Karpas-422 (cell line): ENCODE measurements at regions not wholly inside any gene's neighbourhood (a gene's known extent, or its start where the extent isn't known, plus 50 kb on each side); places are given as distances from the start of the nearest gene placed in this dataset.

ENCODE experiments used
- DNase-seq: peaks from one replicate; pipeline ENCODE4 v3.0.0-alpha.2; 2015
- H2AFZ ChIP-seq: fragments of 200-600 bp; sonication (generic); 2 replicates; pipeline ENCODE4 v1.6.1; 2014; ENCODE audit warnings: antibody characterized with exemption, low read length, mixed read lengths
- H3K27ac ChIP-seq: fragments of 200-600 bp; sonication (generic); 2 replicates; pipeline ENCODE4 v1.5.1; 2014; ENCODE audit warnings: mild to moderate bottlenecking, low read length, moderate library complexity
- H3K27me3 ChIP-seq: fragments of 200-600 bp; sonication (generic); 2 replicates; pipeline ENCODE4 v1.6.1; 2014; ENCODE audit warnings: low read length, mixed read lengths
- H3K36me3 ChIP-seq: fragments of 200-600 bp; sonication (generic); 2 replicates; pipeline ENCODE4 v1.6.1; 2014; ENCODE audit warnings: low read length, mixed read lengths; ENCODE audit not compliant: insufficient read depth
- H3K4me1 ChIP-seq: fragments of 200-600 bp; sonication (generic); 2 replicates; pipeline ENCODE4 v1.6.1; 2014; ENCODE audit warnings: mild to moderate bottlenecking, low read length, mixed read lengths
- H3K4me2 ChIP-seq: fragments of 200-600 bp; sonication (generic); 2 replicates; pipeline ENCODE4 v1.6.1; 2014; ENCODE audit warnings: low read length, low read depth, mild to moderate bottlenecking; ENCODE audit not compliant: poor library complexity, severe bottlenecking
- H3K4me3 ChIP-seq: fragments of 200-600 bp; sonication (generic); 2 replicates; pipeline ENCODE4 v1.5.1; 2014; ENCODE audit warnings: mild to moderate bottlenecking, antibody characterized with exemption, low read length, mixed read lengths
- H3K79me2 ChIP-seq: fragments of 200-600 bp; sonication (generic); 2 replicates; pipeline ENCODE4 v1.6.1; 2014; ENCODE audit warnings: mild to moderate bottlenecking, low read length, mixed read lengths
- H3K9ac ChIP-seq: fragments of 200-600 bp; sonication (generic); 2 replicates; pipeline ENCODE4 v1.6.0; 2014; ENCODE audit warnings: low read length
- H3K9me2 ChIP-seq: fragments of 200-600 bp; sonication (generic), shearing (Covaris generic); replicated peaks from 2 replicates; pipeline ENCODE4 v1.6.0; 2014; ENCODE audit warnings: mild to moderate bottlenecking, low read length, moderate library complexity; ENCODE audit not compliant: insufficient read depth
- H3K9me3 ChIP-seq: fragments of 300-700, 200-600 bp; sonication (generic); 2 replicates; pipeline ENCODE4 v1.6.1; 2014; ENCODE audit warnings: low read length, mixed read lengths
- H4K20me1 ChIP-seq: fragments of 200-600 bp; sonication (generic); 2 replicates; pipeline ENCODE4 v1.6.1; 2014; ENCODE audit warnings: mild to moderate bottlenecking, antibody characterized with exemption, low read length, low read depth; ENCODE audit not compliant: insufficient read depth

DNA sequence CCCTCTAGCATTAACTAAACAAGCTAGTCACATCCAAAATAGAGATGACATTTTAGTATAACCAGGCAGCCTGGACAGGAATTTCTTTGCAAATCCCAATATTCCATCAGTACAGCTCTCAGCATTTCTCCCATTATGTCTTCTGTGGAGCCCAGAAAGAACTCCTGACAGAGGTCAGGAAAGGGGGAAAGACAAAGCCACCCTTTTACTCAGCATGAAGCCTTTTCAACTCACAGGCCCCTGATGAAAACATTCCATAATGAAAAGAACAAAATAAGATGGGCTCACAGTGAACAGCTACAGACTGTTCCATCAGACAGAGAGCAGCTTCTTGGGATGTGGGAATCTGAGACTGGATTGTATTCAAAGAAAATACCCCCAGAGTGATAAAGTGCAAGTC lies 80.6 kb downstream of the TEX35 start:
- no peak overlapping the region for H3K4me2 ChIP-seq
- peaks cover 10% of the 10 kb centered on the region for H3K9me3 ChIP-seq
- H3K27me3 ChIP-seq: no peaks in the 10 kb centered on the region
- no peaks in the 10 kb centered on the region for H4K20me1 ChIP-seq
- H3K79me2 ChIP-seq: peaks cover 3% of the 10 kb centered on the region; the same call in 1 of the 2 replicates
- H3K4me3 ChIP-seq: no peak overlapping the region
- no peak for DNase-seq
- H3K36me3 ChIP-seq: peaks cover 15% of the 10 kb centered on the region; the same call in 1 of the 2 replicates
- H3K27ac ChIP-seq: peak overlapping the region; percentile 79
- H3K4me1 ChIP-seq: peaks cover 64% of the 10 kb centered on the region
- H2AFZ ChIP-seq: peak overlapping the region; percentile 10; the same call in 1 of the 2 replicates
- peak overlapping the region; percentile 25 for H3K9ac ChIP-seq
- no peaks in the 10 kb centered on the region for H3K9me2 ChIP-seq

DNA sequence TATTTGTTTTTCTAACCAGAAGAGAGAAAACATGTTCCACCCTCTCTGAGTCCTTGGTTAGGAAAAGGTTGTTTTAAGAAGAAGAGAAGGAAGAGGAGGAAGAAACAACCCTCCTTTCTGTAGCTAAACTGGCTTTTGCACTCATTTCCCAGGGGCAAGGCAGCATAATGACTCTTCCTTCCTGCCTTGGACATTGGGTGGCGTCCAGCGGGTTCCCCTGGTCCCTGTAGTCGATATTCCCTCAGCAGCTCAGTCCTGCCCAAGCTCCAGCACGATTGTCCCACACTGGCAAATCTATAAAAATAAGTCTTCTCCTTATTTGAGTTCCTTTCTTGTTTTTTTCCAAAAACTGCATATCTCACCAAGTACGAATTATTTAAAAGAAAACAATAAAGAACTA lies 81.2 kb downstream of the TEX35 start:
- peaks cover 64% of the 10 kb centered on the region for H3K4me1 ChIP-seq
- peak overlapping the region; percentile 38 for H3K4me2 ChIP-seq
- peak overlapping the region; percentile 79 for H3K27ac ChIP-seq

DNA sequence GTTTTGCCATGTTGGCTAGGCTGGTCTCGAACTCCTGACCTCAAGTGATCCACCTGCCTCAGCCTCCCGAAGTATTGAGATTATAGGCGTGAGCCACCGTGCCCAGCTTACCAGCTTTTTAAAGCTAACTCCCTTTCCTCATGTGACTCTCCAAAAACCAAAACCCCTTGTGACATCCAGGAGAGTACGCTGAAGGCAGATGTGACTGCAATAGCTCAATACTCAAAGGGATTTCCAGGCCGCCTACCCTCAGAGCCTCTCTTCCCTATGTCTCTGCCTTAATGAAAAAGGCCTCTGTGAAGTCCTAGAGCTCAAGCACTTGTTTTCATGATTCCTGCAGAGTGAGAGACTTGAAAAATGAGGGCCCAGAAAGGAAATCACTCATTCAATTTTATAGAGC lies 82.6 kb downstream of the TEX35 start:
- Histone ChIP-seq H4K20me1 (no peaks in the 10 kb centered on the region), H3K9ac (no peak overlapping the region; the same call in 1 of the 2 replicates), H3K9me3 (peaks cover 10% of the 10 kb centered on the region), H3K27me3 (no peaks in the 10 kb centered on the region), H3K4me3 (no peak overlapping the region), H3K27ac (peak overlapping the region; percentile 79), H3K4me1 (peaks cover 66% of the 10 kb centered on the region), H2AFZ (no peak overlapping the region), H3K79me2 (peaks cover 2% of the 10 kb centered on the region; the same call in 1 of the 2 replicates), H3K36me3 (peaks cover 11% of the 10 kb centered on the region; the same call in 1 of the 2 replicates), H3K9me2 (no peaks in the 10 kb centered on the region), H3K4me2 (peak overlapping the region; percentile 4)
- DNase-seq: no peak

More for the DNA sequence above, 81.2 kb downstream of the TEX35 start:
- no peaks in the 10 kb centered on the region for H3K9me2 ChIP-seq
- no peak for DNase-seq
- no peaks in the 10 kb centered on the region for H3K27me3 ChIP-seq
- no peak overlapping the region for H2AFZ ChIP-seq
- no peaks in the 10 kb centered on the region for H4K20me1 ChIP-seq
- H3K9me3 ChIP-seq: peaks cover 10% of the 10 kb centered on the region
- peak overlapping the region; percentile 25 for H3K9ac ChIP-seq
- peaks cover 3% of the 10 kb centered on the region; the same call in 1 of the 2 replicates for H3K79me2 ChIP-seq
- H3K36me3 ChIP-seq: peaks cover 15% of the 10 kb centered on the region; the same call in 1 of the 2 replicates
- no peak overlapping the region for H3K4me3 ChIP-seq

DNA sequence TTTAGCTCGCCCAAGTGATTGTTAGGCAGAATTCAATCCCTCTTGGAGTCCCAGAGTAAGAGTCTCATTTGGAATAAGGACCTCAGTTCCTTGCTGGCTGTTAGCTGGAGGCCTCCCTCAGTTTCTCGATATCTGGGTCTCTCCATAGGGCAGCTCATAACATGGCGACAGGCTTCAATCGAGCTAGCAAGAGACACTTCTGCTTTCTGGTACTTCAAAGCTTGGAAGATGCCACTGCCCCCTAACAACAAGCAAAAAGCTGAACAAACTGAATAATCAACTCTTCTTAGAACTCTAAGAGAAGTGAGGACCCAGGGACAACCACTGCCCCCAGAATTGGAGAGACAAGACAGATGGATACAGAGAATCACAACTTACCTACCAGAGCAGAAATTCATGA lies 86.2 kb downstream of the TEX35 start:
- Histone ChIP-seq H3K27ac (peak overlapping the region; percentile 97), H3K27me3 (no peaks in the 10 kb centered on the region), H3K9me2 (no peaks in the 10 kb centered on the region), H3K79me2 (no peaks in the 10 kb centered on the region), H3K9ac (peak overlapping the region; percentile 54), H3K9me3 (no peaks in the 10 kb centered on the region), H3K4me1 (peaks cover 87% of the 10 kb centered on the region), H2AFZ (0 out of 2 replicates have a peak overlapping the region, but pooled peaks have one; percentile 51), H3K4me3 (no peak overlapping the region), H3K4me2 (peak overlapping the region; percentile 20), H3K36me3 (no peaks in the 10 kb centered on the region), H4K20me1 (no peaks in the 10 kb centered on the region)
- peak; percentile 70 for DNase-seq

DNA sequence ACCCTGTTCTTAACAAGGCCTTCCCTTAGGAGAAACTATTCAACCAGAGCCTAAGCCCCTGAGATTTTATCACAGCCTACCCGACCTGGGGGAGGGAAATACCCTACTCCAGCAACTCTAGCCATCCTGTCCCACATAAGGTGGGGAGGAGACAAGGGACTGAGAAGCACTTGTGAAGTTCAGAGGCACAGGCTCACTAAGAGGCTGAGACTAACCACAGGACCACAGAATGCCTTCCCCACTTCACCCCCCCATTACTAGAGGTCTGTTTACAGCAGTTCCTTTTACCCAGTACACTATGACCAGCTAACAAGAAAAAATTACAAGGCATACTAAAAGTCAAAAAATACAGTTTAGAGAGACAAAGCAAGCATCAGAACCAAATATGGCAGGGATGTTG lies 86.8 kb downstream of the TEX35 start:
- Histone ChIP-seq H3K27me3 (no peaks in the 10 kb centered on the region), H3K4me2 (peak overlapping the region; percentile 20), H2AFZ (peak overlapping the region; percentile 14; the same call in 1 of the 2 replicates), H3K27ac (peak overlapping the region; percentile 97), H3K36me3 (no peaks in the 10 kb centered on the region), H3K4me3 (no peak overlapping the region), H3K79me2 (no peaks in the 10 kb centered on the region), H3K9ac (peak overlapping the region; percentile 54), H3K4me1 (peaks cover 86% of the 10 kb centered on the region), H3K9me2 (no peaks in the 10 kb centered on the region), H3K9me3 (no peaks in the 10 kb centered on the region), H4K20me1 (no peaks in the 10 kb centered on the region)
- peak; percentile 70 for DNase-seq

DNA sequence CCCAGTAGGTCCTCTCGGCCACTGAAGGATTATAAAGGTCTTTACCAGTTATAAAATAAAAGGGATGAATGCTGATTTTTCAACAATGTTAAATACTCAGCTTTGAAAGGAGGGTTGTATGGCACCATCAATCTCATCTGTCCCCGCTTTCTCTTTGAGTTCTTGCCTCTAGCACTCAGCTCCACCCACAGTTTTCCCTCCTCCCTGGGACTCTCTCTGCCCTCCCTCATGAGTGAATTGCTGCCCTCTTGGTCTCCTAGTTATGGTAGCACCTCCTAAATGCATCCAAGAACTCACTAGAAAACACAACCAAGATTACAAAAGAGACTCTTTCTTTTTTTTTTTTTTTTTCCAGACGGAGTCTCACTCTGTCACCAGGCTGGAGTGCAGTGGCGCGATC lies 91.0 kb downstream of the TEX35 start:
- no peaks in the 10 kb centered on the region for H3K9me2 ChIP-seq
- H3K9ac ChIP-seq: 0 out of 2 replicates have a peak overlapping the region, but pooled peaks have one; percentile 8
- peak; percentile 52 for DNase-seq
- no peak overlapping the region for H2AFZ ChIP-seq
- H3K4me1 ChIP-seq: peaks cover 95% of the 10 kb centered on the region
- H3K4me3 ChIP-seq: no peak overlapping the region
- no peaks in the 10 kb centered on the region for H3K27me3 ChIP-seq
- no peak overlapping the region for H3K4me2 ChIP-seq
- peak overlapping the region; percentile 97 for H3K27ac ChIP-seq
- no peaks in the 10 kb centered on the region for H4K20me1 ChIP-seq
- H3K79me2 ChIP-seq: no peaks in the 10 kb centered on the region
- no peaks in the 10 kb centered on the region for H3K9me3 ChIP-seq
- no peaks in the 10 kb centered on the region for H3K36me3 ChIP-seq

DNA sequence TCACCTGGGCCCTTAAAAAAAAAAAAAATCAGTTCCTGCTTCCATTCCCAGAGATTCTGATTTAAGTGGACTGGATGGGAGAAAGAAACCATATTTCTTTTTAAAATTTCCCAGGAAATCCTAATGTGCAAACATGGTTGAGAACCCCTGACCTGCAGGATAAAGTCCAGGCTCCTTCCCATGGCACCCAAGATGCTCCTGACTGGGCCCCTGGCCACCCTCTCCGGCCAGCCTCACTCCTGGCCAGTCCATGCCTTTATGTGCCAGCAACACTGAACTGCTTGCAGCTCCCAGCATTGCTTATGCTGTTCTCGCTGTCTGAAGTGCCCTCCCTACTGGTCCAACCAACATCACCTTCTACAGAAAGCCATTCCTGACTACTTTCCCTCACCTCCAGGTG lies 93.9 kb downstream of the TEX35 start:
- H3K27me3 ChIP-seq: no peaks in the 10 kb centered on the region
- H3K4me2 ChIP-seq: peak overlapping the region; percentile 64
- H3K79me2 ChIP-seq: no peaks in the 10 kb centered on the region
- H4K20me1 ChIP-seq: no peaks in the 10 kb centered on the region
- peak overlapping the region; percentile 97 for H3K27ac ChIP-seq
- no peaks in the 10 kb centered on the region for H3K9me2 ChIP-seq
- H3K4me1 ChIP-seq: peaks cover 85% of the 10 kb centered on the region
- peak overlapping the region; percentile 12; the same call in 1 of the 2 replicates for H3K4me3 ChIP-seq
- H3K9me3 ChIP-seq: no peaks in the 10 kb centered on the region
- no peak overlapping the region for H2AFZ ChIP-seq
- peak overlapping the region; percentile 67 for H3K9ac ChIP-seq
- H3K36me3 ChIP-seq: no peaks in the 10 kb centered on the region
- peak; percentile 62 for DNase-seq

DNA sequence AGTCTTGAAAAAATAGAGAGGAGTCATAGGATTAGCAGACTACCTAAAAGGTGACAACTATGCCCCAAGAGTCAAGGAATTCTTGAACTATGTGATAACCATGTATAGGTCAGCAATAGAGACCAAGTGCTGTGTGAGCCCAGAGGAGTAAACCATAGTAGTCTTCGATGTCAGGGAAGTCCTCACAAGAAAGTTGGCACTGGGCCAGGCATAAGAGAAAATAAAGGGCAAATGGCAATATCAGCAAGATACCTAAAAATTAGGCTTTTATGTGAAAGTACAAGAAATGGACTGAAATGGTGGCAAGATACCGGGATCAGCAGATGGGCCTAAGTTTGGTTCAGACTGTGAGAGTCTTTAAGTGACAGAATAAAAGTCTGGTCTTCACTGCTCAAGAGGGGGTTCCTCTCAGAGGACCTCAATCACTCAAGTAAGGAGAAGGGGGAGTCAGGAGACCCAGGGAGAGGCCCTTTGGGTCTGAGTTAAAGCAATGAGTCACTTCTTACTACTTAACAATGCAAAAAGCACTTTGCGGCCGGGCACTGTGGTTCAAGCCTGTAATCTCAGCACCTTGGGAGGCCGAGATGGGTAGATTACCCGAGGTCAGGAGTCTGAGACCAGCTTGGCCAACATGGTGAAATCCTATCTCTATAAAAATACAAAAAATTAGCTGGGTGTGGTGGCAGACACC lies 95.0 kb downstream of the TEX35 start:
- H3K36me3 ChIP-seq: no peaks in the 10 kb centered on the region
- H3K27ac ChIP-seq: peak overlapping the region; percentile 97
- H3K9me3 ChIP-seq: no peaks in the 10 kb centered on the region
- peaks cover 85% of the 10 kb centered on the region for H3K4me1 ChIP-seq
- no peaks in the 10 kb centered on the region for H3K27me3 ChIP-seq
- H2AFZ ChIP-seq: no peak overlapping the region
- H3K79me2 ChIP-seq: no peaks in the 10 kb centered on the region
- peak; percentile 86 for DNase-seq
- H3K4me3 ChIP-seq: no peak overlapping the region
- H3K4me2 ChIP-seq: peak overlapping the region; percentile 64
- peak overlapping the region; percentile 67 for H3K9ac ChIP-seq
- no peaks in the 10 kb centered on the region for H4K20me1 ChIP-seq
- no peaks in the 10 kb centered on the region for H3K9me2 ChIP-seq
